HG02610 (cell line): ENCODE measurements at regions not wholly inside any gene's neighbourhood (a gene's known extent, or its start where the extent isn't known, plus 50 kb on each side); places are given as distances from the start of the nearest gene placed in this dataset.

Source experiments
- ATAC-seq: cut with Tn5 transposase; IDR thresholded peaks from one replicate; pipeline ENCODE4 v1.9.1; 2021; ENCODE audit warnings: mild to moderate bottlenecking, moderate library complexity; ENCODE audit not compliant: unreplicated experiment

- peak; percentile 51 for ATAC-seq
These were observed 180.3 kb upstream of the GRB10 start for GRCh38 chr7:50962962-50963374.

GRCh38 chr7:50962281-50962883 lies 179.7 kb upstream of the GRB10 start:
- ATAC-seq, result no peak

- no peak for ATAC-seq
These were observed 178.1 kb upstream of the GRB10 start for GRCh38 chr7:50960621-50961310.

GRCh38 chr7:50959991-50960390 lies 177.3 kb upstream of the GRB10 start:
- ATAC-seq, result no peak

DNA sequence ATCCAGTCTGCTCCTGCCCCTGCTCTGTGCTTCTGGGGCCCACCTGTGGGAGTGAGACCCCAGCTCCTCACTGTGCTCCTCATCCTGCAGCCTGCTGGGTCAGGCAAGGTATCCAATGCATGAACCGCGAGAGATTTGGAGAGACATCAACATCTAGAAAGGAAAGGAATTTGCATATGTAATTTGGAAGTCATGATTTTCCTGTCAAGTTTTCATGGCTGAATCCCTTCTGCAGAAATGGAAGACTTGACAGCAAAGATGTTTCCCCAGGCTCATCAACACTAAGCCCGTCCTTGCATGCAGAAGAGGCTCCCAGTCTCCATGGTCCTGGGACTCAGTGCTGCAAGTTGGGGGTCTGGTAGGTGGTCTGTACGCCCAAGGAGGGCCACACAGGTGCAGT lies 176.9 kb upstream of the GRB10 start:
- no peak for ATAC-seq

GRCh38 chr7:50957855-50958254 lies 175.2 kb upstream of the GRB10 start:
- no peak for ATAC-seq

DNA sequence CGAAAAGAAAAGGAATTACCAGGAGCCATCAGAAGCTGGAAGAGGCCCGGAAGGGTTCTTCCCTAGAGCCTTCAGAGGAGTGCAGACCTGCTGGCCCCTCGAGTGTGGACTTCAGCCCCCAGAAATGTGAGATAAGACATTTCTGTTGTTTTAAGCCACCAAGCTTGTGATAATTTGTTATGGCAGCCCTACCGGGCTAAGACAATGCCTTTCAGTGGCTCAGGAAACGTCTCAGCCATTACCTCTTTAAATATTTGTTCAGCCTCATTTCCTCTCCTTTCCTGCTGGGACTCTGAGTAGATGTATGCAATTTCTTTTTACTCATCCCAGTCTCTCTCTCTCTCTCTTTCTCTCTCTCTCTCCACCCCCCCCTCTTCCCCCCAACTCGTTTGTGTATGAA lies 174.7 kb upstream of the GRB10 start:
- no peak for ATAC-seq

GRCh38 chr7:50956522-50957155 lies 173.9 kb upstream of the GRB10 start:
- no peak for ATAC-seq

DNA sequence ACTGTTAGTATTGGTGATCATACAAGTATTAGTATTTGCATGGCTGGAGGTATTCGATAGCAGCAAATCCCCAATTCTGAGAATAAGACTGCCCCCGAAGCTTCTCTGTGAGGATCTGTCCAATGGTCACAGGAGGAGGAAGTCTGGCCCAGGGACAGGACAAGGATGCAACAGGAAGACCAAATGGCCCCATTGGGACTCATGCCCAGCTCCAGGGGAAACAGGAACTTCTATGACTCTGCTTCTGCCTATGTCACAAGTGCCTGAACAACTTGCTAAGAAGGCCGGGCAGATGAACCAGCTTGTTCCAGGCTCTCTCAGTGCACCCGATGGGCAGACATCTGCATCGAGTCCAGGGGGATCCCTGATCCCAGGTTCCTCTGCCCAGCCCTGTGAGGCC lies 172.0 kb upstream of the GRB10 start:
- ATAC-seq, result no peak

- no peak for ATAC-seq
These were observed 171.5 kb upstream of the GRB10 start for GRCh38 chr7:50954245-50954644.

DNA sequence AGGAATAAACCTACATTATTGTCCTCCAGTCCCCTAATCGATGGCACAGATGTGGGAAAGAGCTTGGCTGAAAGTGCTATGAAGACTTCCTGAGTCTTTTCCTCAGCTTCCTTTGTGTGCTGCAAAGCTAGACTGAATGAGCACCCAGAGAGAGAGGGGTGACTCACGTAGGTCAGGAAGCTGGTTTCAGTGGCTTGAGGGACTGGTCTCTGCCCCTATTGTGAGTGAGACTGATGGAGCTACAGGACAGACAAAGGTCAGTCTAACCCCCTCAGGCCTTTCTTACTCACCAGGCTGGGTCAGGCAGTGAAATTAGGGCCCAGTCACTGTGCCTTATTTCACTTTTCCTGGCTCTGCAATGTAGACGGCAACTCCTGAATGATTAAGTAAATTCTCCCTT lies 171.1 kb upstream of the GRB10 start:
- no peak for ATAC-seq

- no peak for ATAC-seq
These were observed 170.6 kb upstream of the GRB10 start for GRCh38 chr7:50953303-50953702.

DNA sequence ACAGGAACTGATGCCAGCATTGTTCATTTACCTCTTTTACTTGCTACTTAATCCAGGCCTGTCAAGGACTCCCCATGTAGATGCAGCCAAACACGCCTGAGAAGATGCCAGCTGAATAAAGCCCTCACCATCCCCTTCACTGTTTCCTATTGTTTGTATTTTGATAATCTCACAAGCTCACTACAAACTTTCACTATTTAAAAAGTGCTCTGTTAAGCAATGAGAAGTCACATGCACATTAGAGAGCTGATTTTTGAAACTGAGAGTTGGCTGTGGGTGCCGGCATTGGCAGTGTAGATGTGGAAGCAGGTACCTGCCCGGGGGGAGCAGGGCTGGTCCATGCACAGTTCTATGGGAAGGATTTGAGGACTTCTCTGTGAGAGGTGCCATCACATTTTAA lies 169.8 kb upstream of the GRB10 start:
- no peak for ATAC-seq

DNA sequence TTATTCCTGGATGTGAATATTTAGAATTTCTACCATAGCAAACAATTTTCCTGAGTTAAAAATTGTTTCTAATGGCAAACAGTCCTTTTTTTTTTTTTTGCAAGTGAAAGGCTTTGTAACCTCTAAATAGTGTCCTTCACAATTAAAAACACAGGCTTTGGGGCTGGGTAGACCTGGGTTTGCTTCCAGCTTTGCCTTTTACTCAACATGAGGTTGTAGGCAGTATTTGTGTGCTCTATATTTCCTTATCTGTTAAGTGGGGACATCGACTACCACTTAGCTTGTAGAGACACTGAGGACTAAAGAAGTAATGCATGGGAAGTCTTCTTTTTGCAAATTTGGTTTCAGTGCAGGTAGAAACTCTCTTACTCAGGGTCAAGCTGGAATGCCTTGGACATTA lies 169.4 kb upstream of the GRB10 start:
- no peak for ATAC-seq

GRCh38 chr7:50943482-50943881 lies 160.8 kb upstream of the GRB10 start:
- no peak for ATAC-seq

- ATAC-seq, result no peak
These were observed 158.8 kb upstream of the GRB10 start for GRCh38 chr7:50941525-50941924.

- no peak for ATAC-seq
These were observed 157.9 kb upstream of the GRB10 start for GRCh38 chr7:50940621-50941020.

- no peak for ATAC-seq
These were observed 156.3 kb upstream of the GRB10 start for GRCh38 chr7:50939021-50939420.

DNA sequence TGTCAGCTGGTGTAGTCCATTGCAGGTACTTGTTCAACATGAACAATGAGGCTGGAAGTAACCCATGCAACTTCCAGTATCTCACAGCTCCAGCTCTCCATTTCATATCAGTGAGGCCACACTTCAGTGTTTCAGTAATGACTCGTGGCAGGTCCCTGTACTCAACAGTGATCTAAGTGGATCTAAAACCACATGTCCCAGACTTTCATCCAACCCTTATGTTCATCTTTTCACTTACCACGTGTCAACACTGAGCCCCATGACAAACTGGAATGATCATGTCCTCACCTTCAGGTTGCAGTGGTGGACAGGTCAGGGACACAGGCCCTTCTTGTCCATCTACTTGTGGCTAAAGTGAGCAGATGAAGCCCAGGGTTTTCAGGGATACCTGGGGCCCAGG lies 155.0 kb upstream of the GRB10 start:
- no peak for ATAC-seq

- no peak for ATAC-seq
These were observed 143.4 kb upstream of the GRB10 start for GRCh38 chr7:50926049-50926448.

GRCh38 chr7:50923476-50923875 lies 140.8 kb upstream of the GRB10 start:
- no peak for ATAC-seq

- ATAC-seq, result no peak
These were observed 138.6 kb upstream of the GRB10 start for GRCh38 chr7:50921114-50921813.
